Transverse colon (tissue), 4 donors: ENCODE measurements at regions not wholly inside any gene's neighbourhood (a gene's known extent, or its start where the extent isn't known, plus 50 kb on each side); places are given as distances from the start of the nearest gene placed in this dataset.

Experiments
- DNase-seq: peaks from one replicate; pipeline ENCODE4 v3.0.0-alpha.2; 2019
- H3K27ac ChIP-seq, 4 donors: fragments of 200-600 bp; sonication (generic); 2 replicates each; pipeline ENCODE4 v1.5.1; 2016 to 2018; ENCODE audit warnings: inconsistent platforms in 4 of 4
- H3K27me3 ChIP-seq: fragments of 200-600 bp; sonication (generic); 2 replicates; pipeline ENCODE4 v1.5.1; 2017; ENCODE audit warnings: inconsistent platforms
- H3K36me3 ChIP-seq, 4 donors: fragments of 200-600 bp; sonication (generic); 2 replicates each; pipeline ENCODE4 v1.5.1; 2017 to 2019; ENCODE audit warnings: inconsistent platforms in 4 of 4
- H3K4me1 ChIP-seq, 4 donors: fragments of 200-600 bp; sonication (generic); 2 replicates each; pipeline ENCODE4 v1.5.1; 2017 to 2020; ENCODE audit warnings: inconsistent platforms in 4 of 4
- H3K4me3 ChIP-seq, 4 donors: fragments of 200-600 bp; sonication (generic); 1 replicate in 1 of 4; 2 replicates in 3 of 4; pipeline versions ENCODE4 v1.5.1 to v1.6.1; 2017 to 2019; ENCODE audit warnings: inconsistent platforms in 4 of 4
- H3K9me3 ChIP-seq, 2 donors: fragments of 200-600 bp; sonication (generic); 2 replicates each; pipeline ENCODE4 v1.5.1; 2017 to 2019; ENCODE audit warnings: inconsistent platforms in 2 of 2
- CTCF ChIP-seq, 5 experiments: fragments of 200-600 bp in 3 of 5; fragments of 450-650 bp in 2 of 5; sonication (generic) in 3 of 5; IDR thresholded peaks; 1 replicate in 2 of 5; 2 replicates in 3 of 5; pipeline ENCODE4 v1.5.1; 2016 to 2017; ENCODE audit warnings: antibody characterized with exemption in 5 of 5, inconsistent platforms in 3 of 5, mild to moderate bottlenecking in 2 of 5, moderate library complexity in 1 of 5
- EP300 ChIP-seq: sonication (generic); formaldehyde crosslinking; IDR thresholded peaks from one replicate; pipeline ENCODE4 v1.6.1; 2017; ENCODE audit warnings: antibody characterized with exemption, low read depth
- POLR2A ChIP-seq: fragments of 450-650 bp; IDR thresholded peaks from one replicate; pipeline ENCODE4 v1.6.1; 2016; ENCODE audit warnings: antibody characterized with exemption, mild to moderate bottlenecking, moderate library complexity
- POLR2AphosphoS5 ChIP-seq, 3 donors: sonication (generic); formaldehyde crosslinking; IDR thresholded peaks; one replicate each; pipeline ENCODE4 v1.6.1; 2016; ENCODE audit warnings: antibody characterized with exemption in 3 of 3
- WGBS, 2 donors: methylation state at CpG; one replicate each; pipeline ENCODE4 v1.1.5; 2018; ENCODE audit warnings: low coverage in 1 of 2; 5-methylcytosine and 5-hydroxymethylcytosine counted together
- in situ Hi-C, 4 donors: fragments of 200-750 bp; cut with MboI; loops; one replicate each; pipeline versions ENCODE4 v1.15.0 to v1.15.1; 2017; ENCODE audit warnings: low sequenced_read_pairs in 3 of 4, low pct_ligation_motif_present in 1 of 4, low pct_unique_long_range_greater_than_20kb in 1 of 4
- intact Hi-C: fragments of 100-400 bp; cut with DNase I; formaldehyde crosslinking; loops from one replicate; pipeline ENCODE4 v1.15.1; 2023; ENCODE audit warnings: low total_unique reads

GRCh38 chr21:22258821-22259220 lies 1260.6 kb downstream of the NCAM2 start:
- in situ Hi-C loops = no loop called here
- TF ChIP-seq POLR2AphosphoS5 (IDR thresholded peaks at IDR 0.05) (no peak), POLR2A (no peak), EP300 (no peak), CTCF (IDR thresholded peaks at IDR 0.05) (no peak)
- Histone ChIP-seq H3K9me3 (no peaks in the 10 kb centered on the region), H3K36me3 (no peaks in the 10 kb centered on the region), H3K27me3 (no peaks in the 10 kb centered on the region), H3K27ac (no peak overlapping the region), H3K4me1 (no peaks in the 10 kb centered on the region), H3K4me3 (no peak overlapping the region)
- no peak for DNase-seq
- intact Hi-C loops = no loop called here
- 83 to 88% methylated on average over 1 of the region's 1 CpG for WGBS, 2 donors

GRCh38 chr21:22260274-22260673 lies 1262.1 kb downstream of the NCAM2 start:
- Histone ChIP-seq H3K4me3 (no peak overlapping the region), H3K9me3 (no peaks in the 10 kb centered on the region), H3K27ac (no peak overlapping the region), H3K36me3 (no peaks in the 10 kb centered on the region), H3K27me3 (no peaks in the 10 kb centered on the region), H3K4me1 (no peaks in the 10 kb centered on the region)
- TF ChIP-seq POLR2AphosphoS5 (IDR thresholded peaks at IDR 0.05) (no peak), EP300 (no peak), POLR2A (no peak), CTCF (IDR thresholded peaks at IDR 0.05) (no peak)
- WGBS, 2 donors = 86 to 94% methylated on average over 2 of the region's 2 CpGs
- no peak for DNase-seq
- intact Hi-C loops (no loop called here), in situ Hi-C loops (no loop called here)

GRCh38 chr21:22263890-22264289 lies 1265.7 kb downstream of the NCAM2 start:
- in situ Hi-C loops = no loop called here
- Histone ChIP-seq H3K36me3 (no peaks in the 10 kb centered on the region), H3K9me3 (no peaks in the 10 kb centered on the region), H3K4me1 (no peaks in the 10 kb centered on the region), H3K27me3 (no peaks in the 10 kb centered on the region), H3K4me3 (no peak overlapping the region), H3K27ac (no peak overlapping the region)
- intact Hi-C loops = no loop called here
- WGBS, 2 donors = 92% methylated on average over 8 of the region's 8 CpGs
- TF ChIP-seq EP300 = no peak
- no peak for TF ChIP-seq CTCF (IDR thresholded peaks at IDR 0.05)
- TF ChIP-seq POLR2AphosphoS5 (IDR thresholded peaks at IDR 0.05) = no peak
- no peak for TF ChIP-seq POLR2A
- no peak for DNase-seq

GRCh38 chr21:22277341-22277740 lies 1279.1 kb downstream of the NCAM2 start:
- Histone ChIP-seq H3K36me3 (no peaks in the 10 kb centered on the region), H3K4me3 (no peak overlapping the region), H3K27me3 (no peaks in the 10 kb centered on the region), H3K4me1 (no peaks in the 10 kb centered on the region), H3K9me3 (no peaks in the 10 kb centered on the region), H3K27ac (no peak overlapping the region)
- DNase-seq = no peak
- intact Hi-C loops (no loop called here), in situ Hi-C loops (no loop called here)
- TF ChIP-seq EP300 (no peak), CTCF (IDR thresholded peaks at IDR 0.05) (no peak), POLR2AphosphoS5 (IDR thresholded peaks at IDR 0.05) (no peak), POLR2A (no peak)
- 68 to 85% methylated on average over 2 of the region's 2 CpGs for WGBS, 2 donors
